ENCODE measurements at regions not wholly inside any gene's neighbourhood (a gene's known extent, or its start where the extent isn't known, plus 50 kb on each side); places are given as distances from the start of the nearest gene placed in this dataset.
"Not testable (repeated sequence)": the region's sequence is repeated elsewhere in the genome, so short reads cannot be mapped to it uniquely, and the experiment has no call there.

- H3K36me3 Mint-ChIP-seq (ENCODE audit: low read depth), result no peaks in the 10 kb centered on the region
- intact Hi-C loops (cut with micrococcal nuclease), result loop anchor here (10.0 kb wide), 1 partner anchor 219 kb away; no protein-coding TSS in a partner anchor
- no peaks in the 10 kb centered on the region for H3K27me3 Mint-ChIP-seq
- peaks cover 10% of the 10 kb centered on the region for H3K9me3 Mint-ChIP-seq
- peaks cover 59% of the 10 kb centered on the region for H3K4me1 Mint-ChIP-seq (ENCODE audit: low read depth)
- no peak overlapping the region for H3K4me3 Mint-ChIP-seq
- H3K27ac Mint-ChIP-seq, result peak overlapping the region; percentile 82
These were observed 454.6 kb upstream of the RUNX1 start for GRCh38 chr21:35503671-35504070.

DNA sequence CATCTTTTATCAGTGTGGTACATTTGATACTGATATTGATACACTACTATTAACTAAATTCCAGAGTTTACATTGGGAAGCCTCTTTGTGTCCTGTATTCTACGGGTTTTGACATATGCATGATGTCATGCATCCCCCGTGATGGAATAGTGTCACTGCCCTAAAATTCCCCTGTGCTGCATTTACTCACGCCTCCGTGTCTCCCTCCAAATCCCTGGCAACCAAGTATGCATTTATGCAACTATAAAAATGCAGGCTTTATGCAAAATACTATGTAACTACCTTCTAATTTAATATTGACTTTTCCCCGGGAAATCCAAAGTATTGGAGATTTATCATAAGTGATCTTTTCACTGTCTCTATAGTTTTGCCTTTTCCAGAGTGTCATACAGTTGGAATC, 453.7 kb upstream of the RUNX1 start:
- H3K36me3 Mint-ChIP-seq (ENCODE audit: low read depth), result no peaks in the 10 kb centered on the region
- H3K9me3 Mint-ChIP-seq, result peaks cover 10% of the 10 kb centered on the region
- no peak overlapping the region for H3K27ac Mint-ChIP-seq
- no peak overlapping the region for H3K4me3 Mint-ChIP-seq
- H3K27me3 Mint-ChIP-seq, result no peaks in the 10 kb centered on the region
- peaks cover 52% of the 10 kb centered on the region for H3K4me1 Mint-ChIP-seq (ENCODE audit: low read depth)
- intact Hi-C loops (cut with micrococcal nuclease), result loop anchor here (10.0 kb wide), 1 partner anchor 218 kb away; no protein-coding TSS in a partner anchor

DNA sequence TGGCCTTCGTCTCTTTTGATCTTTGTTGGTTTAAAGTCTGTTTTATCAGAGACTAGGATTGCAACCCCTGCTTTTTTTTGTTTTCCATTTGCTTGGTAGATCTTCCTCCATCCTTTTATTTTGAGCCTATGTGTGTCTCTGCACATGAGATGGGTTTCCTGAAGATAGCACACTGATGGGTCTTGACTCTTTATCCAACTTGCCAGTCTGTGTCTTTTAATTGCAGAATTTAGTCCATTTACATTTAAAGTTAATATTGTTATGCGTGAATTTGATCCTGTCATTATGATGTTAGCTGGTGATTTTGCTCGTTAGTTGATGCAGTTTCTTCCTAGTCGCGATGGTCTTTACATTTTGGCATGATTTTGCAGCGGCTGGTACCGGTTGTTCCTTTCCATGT, 448.4 kb upstream of the RUNX1 start:
- H3K4me3 Mint-ChIP-seq; H3K27me3 Mint-ChIP-seq; H3K27ac Mint-ChIP-seq; intact Hi-C loops (cut with micrococcal nuclease); H3K36me3 Mint-ChIP-seq (ENCODE audit: low read depth): not testable (repeated sequence)
- Mint-ChIP-seq H3K9me3 (peaks cover 10% of the 10 kb centered on the region), H3K4me1 (ENCODE audit: low read depth) (peaks cover 14% of the 10 kb centered on the region)

- Mint-ChIP-seq H3K9me3 (no peaks in the 10 kb centered on the region), H3K4me3 (no peak overlapping the region), H3K27ac (peak overlapping the region; percentile 70), H3K4me1 (ENCODE audit: low read depth) (peaks cover 29% of the 10 kb centered on the region), H3K27me3 (peaks cover 4% of the 10 kb centered on the region), H3K36me3 (ENCODE audit: low read depth) (no peaks in the 10 kb centered on the region)
- intact Hi-C loops (cut with micrococcal nuclease), result no loop called here
These were observed 443.0 kb upstream of the RUNX1 start for GRCh38 chr21:35491920-35492678.

- Mint-ChIP-seq H3K27ac (peak overlapping the region; percentile 70), H3K4me1 (ENCODE audit: low read depth) (peaks cover 34% of the 10 kb centered on the region), H3K4me3 (no peak overlapping the region), H3K27me3 (peaks cover 4% of the 10 kb centered on the region), H3K9me3 (no peaks in the 10 kb centered on the region), H3K36me3 (ENCODE audit: low read depth) (no peaks in the 10 kb centered on the region)
- intact Hi-C loops (cut with micrococcal nuclease), result no loop called here
These were observed 442.0 kb upstream of the RUNX1 start for GRCh38 chr21:35491114-35491513.

DNA sequence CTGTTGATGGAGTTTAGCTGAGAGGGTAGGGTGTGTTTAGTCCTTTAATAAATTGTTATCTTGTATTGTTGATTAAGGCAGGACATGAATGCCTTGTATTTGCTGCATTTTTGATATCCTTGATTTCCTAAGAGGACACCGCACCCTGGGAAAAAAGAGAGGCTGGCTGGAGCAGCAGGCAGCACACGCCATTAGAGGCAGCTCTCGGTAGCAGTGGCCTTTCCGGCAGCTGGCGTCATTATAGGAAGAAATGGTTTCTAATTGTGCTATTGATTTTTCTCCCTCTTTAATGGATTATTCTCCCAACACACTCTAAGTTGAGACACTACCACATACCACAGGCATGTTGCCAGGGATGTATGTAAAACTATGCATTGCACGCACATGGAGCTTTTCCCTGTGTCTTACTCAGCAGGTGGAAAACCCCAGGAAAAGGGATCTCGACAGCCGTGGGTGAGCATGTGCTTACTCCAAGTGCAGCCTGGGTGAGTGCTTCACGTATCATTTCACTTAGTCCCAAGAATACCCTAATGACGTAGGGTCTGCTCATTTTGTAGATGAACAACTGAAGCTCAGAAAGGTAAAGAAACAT, 440.4 kb upstream of the RUNX1 start:
- no peak overlapping the region for H3K27ac Mint-ChIP-seq
- no peaks in the 10 kb centered on the region for H3K36me3 Mint-ChIP-seq (ENCODE audit: low read depth)

GRCh38 chr21:35488946-35489345, 439.8 kb upstream of the RUNX1 start:
- Mint-ChIP-seq H3K4me3 (no peak overlapping the region), H3K27ac (peak overlapping the region; percentile 55), H3K27me3 (peaks cover 8% of the 10 kb centered on the region), H3K9me3 (peaks cover 12% of the 10 kb centered on the region), H3K36me3 (ENCODE audit: low read depth) (no peaks in the 10 kb centered on the region), H3K4me1 (ENCODE audit: low read depth) (peaks cover 49% of the 10 kb centered on the region)
- intact Hi-C loops (cut with micrococcal nuclease), result no loop called here

More for the DNA sequence above, 440.4 kb upstream of the RUNX1 start:
- H3K4me3 Mint-ChIP-seq, result no peak overlapping the region
- H3K9me3 Mint-ChIP-seq, result peaks cover 7% of the 10 kb centered on the region
- peaks cover 43% of the 10 kb centered on the region for H3K4me1 Mint-ChIP-seq (ENCODE audit: low read depth)
- intact Hi-C loops (cut with micrococcal nuclease), result no loop called here
- peaks cover 7% of the 10 kb centered on the region for H3K27me3 Mint-ChIP-seq

DNA sequence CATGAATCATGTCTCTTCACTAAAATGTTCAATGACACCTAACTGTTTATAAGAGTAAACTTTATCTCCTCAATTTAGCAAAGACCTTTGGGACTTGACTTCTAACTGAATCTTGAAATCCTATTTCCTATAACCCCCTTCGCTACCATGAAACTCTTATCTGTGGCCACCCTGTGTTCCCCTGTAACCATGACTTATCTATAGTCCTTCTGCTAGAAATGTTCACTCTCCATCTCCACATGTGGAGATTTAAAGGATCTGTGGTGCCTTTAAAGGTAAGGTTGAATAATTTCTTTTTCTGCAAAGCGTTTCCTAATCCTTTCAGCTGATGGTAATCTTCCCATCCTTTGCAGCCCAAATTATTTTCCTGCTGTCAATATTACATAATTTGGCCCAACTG, 436.3 kb upstream of the RUNX1 start:
- peaks cover 38% of the 10 kb centered on the region for H3K4me1 Mint-ChIP-seq (ENCODE audit: low read depth)
- H3K9me3 Mint-ChIP-seq, result peaks cover 12% of the 10 kb centered on the region
- H3K27ac Mint-ChIP-seq, result peak overlapping the region; percentile 10
- intact Hi-C loops (cut with micrococcal nuclease), result no loop called here
- peaks cover 8% of the 10 kb centered on the region for H3K27me3 Mint-ChIP-seq
- no peaks in the 10 kb centered on the region for H3K36me3 Mint-ChIP-seq (ENCODE audit: low read depth)
- H3K4me3 Mint-ChIP-seq, result no peak overlapping the region

DNA sequence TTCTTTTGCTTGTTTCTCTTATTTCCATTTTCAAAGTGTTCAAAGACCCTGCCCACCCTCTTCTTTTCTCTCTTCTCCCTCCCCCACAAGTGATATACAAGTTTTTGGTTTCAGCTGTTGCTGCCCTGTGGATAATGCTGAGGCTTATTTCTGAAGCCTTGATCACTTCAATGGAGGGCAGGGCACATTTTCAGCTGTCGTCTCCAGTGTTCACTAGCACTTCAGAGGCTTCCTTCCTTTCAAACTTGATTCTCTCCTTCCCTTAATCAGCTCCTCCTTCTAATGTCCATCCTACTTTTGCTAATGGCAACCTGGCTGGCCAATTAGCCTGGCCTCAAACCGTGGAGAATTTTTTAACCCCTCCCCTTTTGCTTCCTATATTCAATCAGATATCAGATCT, 435.7 kb upstream of the RUNX1 start:
- H3K27ac Mint-ChIP-seq, result peak overlapping the region; percentile 10
- H3K36me3 Mint-ChIP-seq (ENCODE audit: low read depth), result peaks cover 5% of the 10 kb centered on the region
- H3K4me3 Mint-ChIP-seq, result no peak overlapping the region
- H3K9me3 Mint-ChIP-seq, result peaks cover 17% of the 10 kb centered on the region
- peaks cover 36% of the 10 kb centered on the region for H3K4me1 Mint-ChIP-seq (ENCODE audit: low read depth)
- intact Hi-C loops (cut with micrococcal nuclease), result no loop called here
- H3K27me3 Mint-ChIP-seq, result peaks cover 8% of the 10 kb centered on the region

DNA sequence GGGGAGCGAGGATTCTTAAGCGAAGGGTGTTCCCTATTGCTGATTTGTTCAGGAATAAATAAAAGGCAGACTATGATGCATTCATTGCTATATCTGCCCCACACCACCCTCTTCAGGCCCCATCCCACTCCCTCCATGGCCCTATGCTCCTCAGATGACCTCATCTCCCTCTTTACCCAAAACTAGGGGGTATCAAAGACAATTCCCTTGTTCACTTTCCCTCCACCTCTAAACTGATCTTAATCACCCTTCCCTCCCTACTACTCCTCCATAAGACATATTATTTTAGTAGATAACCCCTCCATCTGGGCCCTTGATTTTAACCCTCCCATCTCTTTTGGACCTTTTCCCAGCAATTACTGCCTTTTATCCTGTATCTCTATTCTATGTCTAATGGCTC, 434.9 kb upstream of the RUNX1 start:
- H3K4me3 Mint-ChIP-seq, result no peak overlapping the region
- H3K9me3 Mint-ChIP-seq, result peaks cover 25% of the 10 kb centered on the region
- H3K4me1 Mint-ChIP-seq (ENCODE audit: low read depth), result peaks cover 44% of the 10 kb centered on the region
- H3K36me3 Mint-ChIP-seq (ENCODE audit: low read depth), result peaks cover 13% of the 10 kb centered on the region
- intact Hi-C loops (cut with micrococcal nuclease), result no loop called here
- H3K27me3 Mint-ChIP-seq, result peaks cover 8% of the 10 kb centered on the region
- peak overlapping the region; percentile 10 for H3K27ac Mint-ChIP-seq

DNA sequence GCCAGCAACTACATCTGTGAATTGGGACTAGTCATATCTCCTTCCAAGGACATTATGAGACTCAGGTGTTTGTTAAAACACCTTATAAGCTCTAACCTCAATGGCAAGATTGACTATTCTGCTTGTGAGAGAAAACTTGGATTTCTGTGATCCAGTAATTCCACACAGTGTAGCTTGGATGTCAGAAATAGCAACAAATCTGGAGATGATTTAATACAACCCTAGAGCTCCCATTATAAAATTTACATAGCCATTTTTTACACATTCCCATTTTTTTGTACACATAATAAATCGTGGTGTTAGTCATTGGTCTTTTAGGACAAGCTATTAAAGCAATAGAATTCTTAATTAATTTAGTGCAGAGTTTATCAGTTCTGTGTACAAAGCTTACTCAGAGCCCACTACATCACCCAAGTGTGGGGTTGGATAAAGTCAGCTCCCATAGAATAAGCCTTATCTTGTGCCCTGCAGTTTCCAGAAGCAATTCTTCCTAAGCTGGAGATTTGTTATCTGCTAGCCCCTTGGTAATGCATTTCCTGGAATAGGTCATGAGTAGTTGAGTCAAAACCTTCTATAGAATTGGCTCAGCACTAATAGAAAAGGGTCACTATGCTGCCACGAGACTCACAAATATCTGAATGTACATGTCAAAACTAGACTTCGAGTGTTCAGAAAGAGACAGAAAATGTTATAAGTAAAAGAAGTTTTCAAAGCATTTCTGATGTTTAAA, 434.0 kb upstream of the RUNX1 start:
- intact Hi-C loops (cut with micrococcal nuclease), result no loop called here
- H3K4me1 Mint-ChIP-seq (ENCODE audit: low read depth), result peaks cover 53% of the 10 kb centered on the region
- no peak overlapping the region for H3K4me3 Mint-ChIP-seq
- H3K9me3 Mint-ChIP-seq, result peaks cover 27% of the 10 kb centered on the region
- H3K36me3 Mint-ChIP-seq (ENCODE audit: low read depth), result peaks cover 15% of the 10 kb centered on the region
- H3K27ac Mint-ChIP-seq, result no peak overlapping the region
- peaks cover 6% of the 10 kb centered on the region for H3K27me3 Mint-ChIP-seq

GRCh38 chr21:35482096-35482495, 433.0 kb upstream of the RUNX1 start:
- intact Hi-C loops (cut with micrococcal nuclease), result no loop called here

GRCh38 chr21:35481005-35481404, 431.9 kb upstream of the RUNX1 start:
- Mint-ChIP-seq H3K27me3 (peaks cover 4% of the 10 kb centered on the region), H3K4me1 (ENCODE audit: low read depth) (peaks cover 63% of the 10 kb centered on the region)

More at GRCh38 chr21:35482096-35482495, 433.0 kb upstream of the RUNX1 start:
- Mint-ChIP-seq H3K36me3 (ENCODE audit: low read depth) (peaks cover 15% of the 10 kb centered on the region), H3K27me3 (peaks cover 4% of the 10 kb centered on the region), H3K9me3 (peaks cover 27% of the 10 kb centered on the region), H3K4me3 (no peak overlapping the region), H3K4me1 (ENCODE audit: low read depth) (peaks cover 59% of the 10 kb centered on the region), H3K27ac (peak overlapping the region; percentile 12)

GRCh38 chr21:35479529-35479928, 430.4 kb upstream of the RUNX1 start:
- peaks cover 22% of the 10 kb centered on the region for H3K36me3 Mint-ChIP-seq (ENCODE audit: low read depth)
- peaks cover 21% of the 10 kb centered on the region for H3K9me3 Mint-ChIP-seq
- H3K27me3 Mint-ChIP-seq, result peaks cover 1% of the 10 kb centered on the region
- no peak overlapping the region for H3K4me3 Mint-ChIP-seq
- H3K4me1 Mint-ChIP-seq (ENCODE audit: low read depth), result peaks cover 68% of the 10 kb centered on the region
- intact Hi-C loops (cut with micrococcal nuclease), result loop anchor here (5.0 kb wide), 2 partner anchors 182 to 197 kb away; no protein-coding TSS in a partner anchor
- H3K27ac Mint-ChIP-seq, result peak overlapping the region; percentile 92

More at GRCh38 chr21:35481005-35481404, 431.9 kb upstream of the RUNX1 start:
- Mint-ChIP-seq H3K9me3 (peaks cover 27% of the 10 kb centered on the region), H3K36me3 (ENCODE audit: low read depth) (peaks cover 21% of the 10 kb centered on the region), H3K4me3 (no peak overlapping the region), H3K27ac (no peak overlapping the region)
- intact Hi-C loops (cut with micrococcal nuclease), result no loop called here

Measured in dendritic cell treated with granulocyte-macrophage colony-stimulating factor and Interleukin-4, amounts not matched to agents 40 ng/mL and 50 ng/mL, for 4 days (primary cell).